ENCODE measurements at regions not wholly inside any gene's neighbourhood (a gene's known extent, or its start where the extent isn't known, plus 50 kb on each side); places are given as distances from the start of the nearest gene placed in this dataset.

DNA sequence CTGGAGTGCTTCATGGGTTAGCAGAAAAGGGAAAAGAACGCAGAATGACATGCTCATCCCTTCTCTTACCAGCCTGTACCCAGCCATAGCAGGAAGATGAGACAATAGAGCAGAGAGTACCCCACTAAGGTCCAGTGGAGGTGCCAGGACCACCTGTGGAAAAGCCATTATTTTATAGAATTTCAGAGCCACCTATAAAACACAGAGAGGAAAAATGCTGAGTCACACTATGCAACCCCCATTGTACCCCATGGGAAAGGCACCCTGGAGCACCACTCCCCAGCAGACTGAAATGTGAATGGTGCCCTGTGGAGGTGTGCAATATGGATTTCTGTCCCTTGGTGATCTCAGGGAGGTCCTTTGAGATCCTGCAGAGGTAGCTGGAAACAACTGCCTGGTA, 97.2 kb downstream of the HES1 start:
- no peak overlapping the region for H3K4me3 Mint-ChIP-seq (ENCODE audit: unreplicated experiment)
- H3K36me3 Mint-ChIP-seq (ENCODE audit: unreplicated experiment) = peaks cover 7% of the 10 kb centered on the region
- H3K27me3 Mint-ChIP-seq (ENCODE audit: unreplicated experiment) = peaks cover 33% of the 10 kb centered on the region
- TF ChIP-seq, protein P1, sequence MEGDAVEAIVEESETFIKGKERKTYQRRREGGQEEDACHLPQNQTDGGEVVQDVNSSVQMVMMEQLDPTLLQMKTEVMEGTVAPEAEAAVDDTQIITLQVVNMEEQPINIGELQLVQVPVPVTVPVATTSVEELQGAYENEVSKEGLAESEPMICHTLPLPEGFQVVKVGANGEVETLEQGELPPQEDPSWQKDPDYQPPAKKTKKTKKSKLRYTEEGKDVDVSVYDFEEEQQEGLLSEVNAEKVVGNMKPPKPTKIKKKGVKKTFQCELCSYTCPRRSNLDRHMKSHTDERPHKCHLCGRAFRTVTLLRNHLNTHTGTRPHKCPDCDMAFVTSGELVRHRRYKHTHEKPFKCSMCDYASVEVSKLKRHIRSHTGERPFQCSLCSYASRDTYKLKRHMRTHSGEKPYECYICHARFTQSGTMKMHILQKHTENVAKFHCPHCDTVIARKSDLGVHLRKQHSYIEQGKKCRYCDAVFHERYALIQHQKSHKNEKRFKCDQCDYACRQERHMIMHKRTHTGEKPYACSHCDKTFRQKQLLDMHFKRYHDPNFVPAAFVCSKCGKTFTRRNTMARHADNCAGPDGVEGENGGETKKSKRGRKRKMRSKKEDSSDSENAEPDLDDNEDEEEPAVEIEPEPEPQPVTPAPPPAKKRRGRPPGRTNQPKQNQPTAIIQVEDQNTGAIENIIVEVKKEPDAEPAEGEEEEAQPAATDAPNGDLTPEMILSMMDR (IDR thresholded peaks at IDR 0.05) = no peak
- no peak overlapping the region for H3K27ac Mint-ChIP-seq (ENCODE audit: unreplicated experiment)
- H3K9me3 Mint-ChIP-seq (ENCODE audit: unreplicated experiment) = peaks cover 10% of the 10 kb centered on the region
- no peak for DNase-seq (ENCODE audit: extremely low spot score, unreplicated experiment)
- H3K4me1 Mint-ChIP-seq (ENCODE audit: unreplicated experiment) = peaks cover 12% of the 10 kb centered on the region

DNA sequence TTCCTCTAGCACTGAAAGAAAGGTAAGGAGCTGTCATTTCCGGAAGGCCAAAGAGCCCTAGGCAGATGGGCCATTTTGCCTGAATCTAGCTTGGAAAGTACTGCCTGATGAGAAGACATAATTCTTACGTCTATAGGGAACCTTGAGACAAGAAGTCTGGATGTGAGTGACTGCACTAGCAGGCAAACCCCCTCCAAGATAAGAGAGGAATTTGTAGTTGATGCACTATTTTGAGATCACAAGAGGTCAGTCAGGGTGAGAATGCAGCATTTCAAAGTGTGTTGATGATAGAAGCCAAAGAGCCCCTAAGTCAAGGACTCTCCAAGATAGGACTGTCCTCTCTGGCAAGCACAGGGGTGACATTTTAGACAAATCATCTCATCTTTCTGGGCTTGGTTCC, 99.2 kb downstream of the HES1 start:
- peaks cover 44% of the 10 kb centered on the region for H3K27me3 Mint-ChIP-seq (ENCODE audit: unreplicated experiment)
- H3K9me3 Mint-ChIP-seq (ENCODE audit: unreplicated experiment) = peaks cover 10% of the 10 kb centered on the region
- H3K4me1 Mint-ChIP-seq (ENCODE audit: unreplicated experiment) = peaks cover 5% of the 10 kb centered on the region
- no peak overlapping the region for H3K4me3 Mint-ChIP-seq (ENCODE audit: unreplicated experiment)
- TF ChIP-seq, protein P1 (IDR thresholded peaks at IDR 0.05) = no peak
- no peak for DNase-seq (ENCODE audit: extremely low spot score, unreplicated experiment)
- no peak overlapping the region for H3K27ac Mint-ChIP-seq (ENCODE audit: unreplicated experiment)
- H3K36me3 Mint-ChIP-seq (ENCODE audit: unreplicated experiment) = peaks cover 7% of the 10 kb centered on the region

DNA sequence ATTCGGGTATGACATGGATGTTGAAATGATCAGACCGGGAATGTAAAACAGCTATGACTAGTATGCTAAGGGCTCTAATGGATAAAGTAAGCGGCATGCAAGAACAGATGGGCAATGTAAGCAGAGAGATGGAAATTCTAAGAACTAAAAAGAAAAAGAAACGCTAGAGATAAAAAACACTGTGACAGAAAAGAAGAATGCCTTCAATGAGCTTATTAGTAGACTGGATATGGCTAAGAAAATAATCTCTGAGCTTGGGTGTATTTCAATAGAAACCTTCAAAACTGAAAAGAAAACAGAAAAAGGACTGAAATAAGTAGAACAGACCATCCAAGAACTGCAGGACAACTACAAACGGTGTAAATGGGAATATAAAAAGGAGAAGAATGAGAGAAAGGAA, 101.2 kb downstream of the HES1 start:
- H3K4me3 Mint-ChIP-seq (ENCODE audit: unreplicated experiment) = no peak overlapping the region
- DNase-seq (ENCODE audit: extremely low spot score, unreplicated experiment) = no peak
- TF ChIP-seq, protein P1 (IDR thresholded peaks at IDR 0.05) = no peak
- H3K27ac Mint-ChIP-seq (ENCODE audit: unreplicated experiment) = no peak overlapping the region
- peaks cover 7% of the 10 kb centered on the region for H3K36me3 Mint-ChIP-seq (ENCODE audit: unreplicated experiment)
- peaks cover 3% of the 10 kb centered on the region for H3K4me1 Mint-ChIP-seq (ENCODE audit: unreplicated experiment)
- H3K9me3 Mint-ChIP-seq (ENCODE audit: unreplicated experiment) = peaks cover 10% of the 10 kb centered on the region
- H3K27me3 Mint-ChIP-seq (ENCODE audit: unreplicated experiment) = peaks cover 61% of the 10 kb centered on the region

DNA sequence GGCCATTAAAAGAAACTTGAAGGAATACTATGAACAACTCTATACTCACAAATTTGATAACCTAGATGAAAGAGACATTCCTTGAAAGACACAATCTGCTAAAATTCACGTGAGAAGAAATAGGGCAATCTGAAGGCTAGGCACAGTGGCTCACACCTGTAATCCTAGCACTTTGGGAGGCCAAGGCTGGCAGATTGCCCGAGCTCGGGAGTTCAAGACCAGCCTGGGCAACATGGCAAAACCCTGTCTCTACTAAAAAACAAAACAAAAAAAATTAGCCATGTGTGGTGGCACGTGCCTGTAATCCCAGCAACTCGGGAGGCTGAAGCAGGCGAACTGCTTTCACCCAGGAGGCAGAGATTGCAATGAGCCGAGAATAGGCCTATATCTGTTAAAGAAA, 104.8 kb downstream of the HES1 start:
- peaks cover 10% of the 10 kb centered on the region for H3K9me3 Mint-ChIP-seq (ENCODE audit: unreplicated experiment)

DNA sequence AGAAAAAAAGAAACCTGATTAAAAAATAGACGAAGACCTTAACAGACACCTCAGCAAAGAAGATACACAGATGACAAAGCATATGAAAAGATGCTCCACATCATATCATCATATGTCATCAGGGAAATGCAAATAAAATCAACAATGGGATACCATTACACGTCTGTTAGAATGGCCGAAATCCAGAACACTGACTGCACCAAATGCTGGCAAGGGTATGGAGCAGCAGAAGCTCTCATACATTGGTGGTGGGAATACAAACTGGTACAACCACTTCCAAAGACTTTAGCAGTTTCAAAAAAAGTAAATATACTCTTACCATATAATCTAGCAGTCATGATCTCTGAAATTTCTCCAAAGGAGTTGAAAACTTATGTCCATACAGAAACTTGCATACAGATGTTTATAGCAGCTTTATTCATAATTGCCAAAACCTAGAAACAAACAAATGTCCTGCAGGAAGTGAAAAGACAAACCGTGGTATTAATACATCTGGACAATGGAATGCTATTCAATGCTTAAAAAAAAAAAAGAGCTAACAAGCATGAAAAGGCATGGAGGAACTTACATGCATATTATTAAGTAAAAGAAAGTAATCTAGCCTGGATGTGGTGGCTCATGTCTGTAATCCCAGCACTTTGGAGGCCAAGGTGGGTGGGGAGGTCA, 107.4 kb downstream of the HES1 start:
- Mint-ChIP-seq H3K4me1 (ENCODE audit: unreplicated experiment) (no peaks in the 10 kb centered on the region), H3K36me3 (ENCODE audit: unreplicated experiment) (no peaks in the 10 kb centered on the region)

More for the DNA sequence above, 104.8 kb downstream of the HES1 start:
- H3K27me3 Mint-ChIP-seq (ENCODE audit: unreplicated experiment) = peaks cover 86% of the 10 kb centered on the region
- TF ChIP-seq, protein P1 (IDR thresholded peaks at IDR 0.05) = no peak
- no peaks in the 10 kb centered on the region for H3K4me1 Mint-ChIP-seq (ENCODE audit: unreplicated experiment)
- H3K4me3 Mint-ChIP-seq (ENCODE audit: unreplicated experiment) = no peak overlapping the region
- no peak overlapping the region for H3K27ac Mint-ChIP-seq (ENCODE audit: unreplicated experiment)
- peaks cover 7% of the 10 kb centered on the region for H3K36me3 Mint-ChIP-seq (ENCODE audit: unreplicated experiment)
- DNase-seq (ENCODE audit: extremely low spot score, unreplicated experiment) = no peak

More for the DNA sequence above, 107.4 kb downstream of the HES1 start:
- H3K27ac Mint-ChIP-seq (ENCODE audit: unreplicated experiment) = no peak overlapping the region
- H3K9me3 Mint-ChIP-seq (ENCODE audit: unreplicated experiment) = no peaks in the 10 kb centered on the region
- TF ChIP-seq, protein P1 (IDR thresholded peaks at IDR 0.05) = no peak
- H3K4me3 Mint-ChIP-seq (ENCODE audit: unreplicated experiment) = no peak overlapping the region
- H3K27me3 Mint-ChIP-seq (ENCODE audit: unreplicated experiment) = peaks cover 82% of the 10 kb centered on the region
- no peak for DNase-seq (ENCODE audit: extremely low spot score, unreplicated experiment)

All from osteocyte (in vitro differentiated cells).